OCI-LY1 (cell line): ENCODE measurements at regions not wholly inside any gene's neighbourhood (a gene's known extent, or its start where the extent isn't known, plus 50 kb on each side); places are given as distances from the start of the nearest gene placed in this dataset.

Experiments used
- H2AFZ ChIP-seq: fragments of 200-600 bp; sonication (generic), shearing (Covaris generic); 2 replicates; pipeline ENCODE4 v1.6.0; 2014; ENCODE audit warnings: antibody characterized with exemption, mild to moderate bottlenecking, low read length
- H3F3A ChIP-seq: fragments of 200-600 bp; sonication (generic), shearing (Covaris generic); 2 replicates; pipeline ENCODE4 v1.6.0; 2014; ENCODE audit warnings: mild to moderate bottlenecking, antibody characterized with exemption, low read length, moderate library complexity; ENCODE audit not compliant: insufficient read depth
- H3K27ac ChIP-seq: fragments of 200-600 bp; sonication (generic); 2 replicates; pipeline ENCODE4 v1.5.1; 2014; ENCODE audit warnings: low read length, mixed run types, mild to moderate bottlenecking, low read depth; ENCODE audit not compliant: poor library complexity, severe bottlenecking
- H3K27me3 ChIP-seq: fragments of 200-600 bp; sonication (generic); 2 replicates; pipeline ENCODE4 v1.6.0; 2014; ENCODE audit warnings: antibody characterized with exemption, mild to moderate bottlenecking, low read length, moderate library complexity; ENCODE audit not compliant: insufficient read depth
- H3K36me3 ChIP-seq: fragments of 200-600 bp; sonication (generic); 2 replicates; pipeline ENCODE4 v1.6.1; 2014; ENCODE audit warnings: mild to moderate bottlenecking, antibody characterized with exemption, low read length, moderate library complexity, mixed read lengths; ENCODE audit not compliant: insufficient read depth
- H3K4me1 ChIP-seq: fragments of 200-600 bp; sonication (generic); 2 replicates; pipeline ENCODE4 v1.5.1; 2014; ENCODE audit warnings: mild to moderate bottlenecking, low read length, moderate library complexity; ENCODE audit not compliant: insufficient read depth, severe bottlenecking
- H3K4me2 ChIP-seq: fragments of 200-600 bp; sonication (generic), shearing (Covaris generic); 2 replicates; pipeline ENCODE4 v1.6.1; 2014; ENCODE audit warnings: low read length
- H3K4me3 ChIP-seq: fragments of 200-600 bp; sonication (generic); 2 replicates; pipeline ENCODE4 v1.5.1; 2014; ENCODE audit warnings: low read length, low read depth, mild to moderate bottlenecking, mixed read lengths; ENCODE audit not compliant: poor library complexity, severe bottlenecking
- H3K79me2 ChIP-seq: fragments of 200-600 bp; shearing (Covaris generic); 2 replicates; pipeline ENCODE4 v1.6.1; 2016; ENCODE audit warnings: mixed run types, low read length, mixed read lengths; ENCODE audit not compliant: insufficient read depth
- H3K9ac ChIP-seq: fragments of 200-600 bp; sonication (generic), shearing (Covaris generic); 2 replicates; pipeline ENCODE4 v1.6.1; 2014; ENCODE audit warnings: mild to moderate bottlenecking, low read length, mixed read lengths
- H3K9me2 ChIP-seq: fragments of 200-600 bp; sonication (generic), shearing (Covaris generic); 2 replicates; pipeline ENCODE4 v1.6.1; 2014; ENCODE audit warnings: low read depth, mild to moderate bottlenecking, low read length, mixed read lengths
- H3K9me3 ChIP-seq: fragments of 200-600 bp; shearing (Covaris generic); 2 replicates; pipeline ENCODE4 v1.6.1; 2014; ENCODE audit warnings: low read length, mixed read lengths
- H4K20me1 ChIP-seq: fragments of 200-600 bp; sonication (generic), shearing (Covaris generic); 2 replicates; pipeline ENCODE4 v1.6.0; 2016; ENCODE audit warnings: mild to moderate bottlenecking, low read length; ENCODE audit not compliant: insufficient read depth
- EZH2 ChIP-seq: fragments of 200-600 bp; sonication (generic), shearing (Covaris generic); IDR thresholded peaks from 2 replicates; pipeline ENCODE4 v1.8.0; 2017; ENCODE audit warnings: borderline replicate concordance, mixed run types, mild to moderate bottlenecking, antibody characterized with exemption, low read length, moderate library complexity, mixed read lengths
- TF ChIP-seq, protein P1 (sequence below): fragments of 200-600 bp; sonication (generic), shearing (Covaris generic); IDR thresholded peaks from 2 replicates; pipeline ENCODE4 v1.5.1; 2017; ENCODE audit warnings: mild to moderate bottlenecking, antibody characterized with exemption, low read length, moderate library complexity, mixed read lengths

DNA sequence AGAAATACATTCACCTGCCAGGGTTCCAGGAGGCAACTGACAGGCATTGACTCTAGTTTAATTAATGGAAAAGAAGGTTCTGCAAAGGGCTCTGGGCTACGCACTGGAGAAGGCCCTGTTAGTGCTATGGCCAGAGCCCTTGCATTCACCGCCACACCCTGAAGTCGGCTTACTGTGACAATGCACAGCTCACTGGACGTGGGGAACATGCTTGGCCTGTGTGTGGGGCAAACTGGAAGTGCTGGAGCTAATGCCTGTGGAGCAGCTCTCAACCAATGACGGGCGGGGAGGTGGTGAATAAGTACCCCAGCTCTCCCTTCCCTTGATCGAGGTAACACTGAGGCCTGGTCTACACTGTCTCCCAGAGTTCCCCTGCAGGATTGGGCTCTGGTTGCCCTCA is 209.8 kb downstream of the HAUS1 start:
- H3K9me3 ChIP-seq, result no peaks in the 10 kb centered on the region
- H3K27ac ChIP-seq, result no peak overlapping the region
- no peaks in the 10 kb centered on the region for H3K4me1 ChIP-seq
- no peaks in the 10 kb centered on the region for H3K36me3 ChIP-seq
- TF ChIP-seq EZH2, result no peak
- TF ChIP-seq, protein P1, sequence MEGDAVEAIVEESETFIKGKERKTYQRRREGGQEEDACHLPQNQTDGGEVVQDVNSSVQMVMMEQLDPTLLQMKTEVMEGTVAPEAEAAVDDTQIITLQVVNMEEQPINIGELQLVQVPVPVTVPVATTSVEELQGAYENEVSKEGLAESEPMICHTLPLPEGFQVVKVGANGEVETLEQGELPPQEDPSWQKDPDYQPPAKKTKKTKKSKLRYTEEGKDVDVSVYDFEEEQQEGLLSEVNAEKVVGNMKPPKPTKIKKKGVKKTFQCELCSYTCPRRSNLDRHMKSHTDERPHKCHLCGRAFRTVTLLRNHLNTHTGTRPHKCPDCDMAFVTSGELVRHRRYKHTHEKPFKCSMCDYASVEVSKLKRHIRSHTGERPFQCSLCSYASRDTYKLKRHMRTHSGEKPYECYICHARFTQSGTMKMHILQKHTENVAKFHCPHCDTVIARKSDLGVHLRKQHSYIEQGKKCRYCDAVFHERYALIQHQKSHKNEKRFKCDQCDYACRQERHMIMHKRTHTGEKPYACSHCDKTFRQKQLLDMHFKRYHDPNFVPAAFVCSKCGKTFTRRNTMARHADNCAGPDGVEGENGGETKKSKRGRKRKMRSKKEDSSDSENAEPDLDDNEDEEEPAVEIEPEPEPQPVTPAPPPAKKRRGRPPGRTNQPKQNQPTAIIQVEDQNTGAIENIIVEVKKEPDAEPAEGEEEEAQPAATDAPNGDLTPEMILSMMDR, result no peak
- no peaks in the 10 kb centered on the region for H4K20me1 ChIP-seq
- H3K27me3 ChIP-seq, result no peaks in the 10 kb centered on the region
- H3K79me2 ChIP-seq, result no peaks in the 10 kb centered on the region
- H3K9me2 ChIP-seq, result no peaks in the 10 kb centered on the region
- no peak overlapping the region for H3K9ac ChIP-seq
- H3K4me3 ChIP-seq, result no peak overlapping the region
- no peak overlapping the region for H2AFZ ChIP-seq
- no peak overlapping the region for H3K4me2 ChIP-seq
- no peaks in the 10 kb centered on the region for H3F3A ChIP-seq

DNA sequence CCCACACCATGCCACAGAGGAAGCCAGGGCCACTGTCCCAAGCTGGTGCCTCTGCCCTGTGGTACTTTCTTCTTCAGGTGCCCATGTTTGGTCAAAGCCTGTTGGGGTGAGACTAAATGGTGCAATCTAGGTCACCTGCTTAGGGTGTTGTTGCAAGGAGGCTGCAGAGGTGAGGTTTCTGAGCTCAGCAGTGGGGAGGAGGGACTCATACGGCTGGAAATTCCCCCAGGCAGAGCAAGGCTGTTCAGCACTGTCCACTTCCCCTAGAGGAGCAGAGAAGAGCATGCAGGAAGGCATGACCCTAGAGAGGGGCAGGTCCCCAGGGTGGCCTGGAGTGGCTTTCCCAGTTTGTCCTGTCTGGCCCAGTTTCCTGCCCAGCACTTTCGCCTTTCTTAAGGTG is 211.0 kb downstream of the HAUS1 start:
- no peaks in the 10 kb centered on the region for H3K79me2 ChIP-seq
- no peaks in the 10 kb centered on the region for H3K9me2 ChIP-seq
- H3K27ac ChIP-seq, result no peak overlapping the region
- no peaks in the 10 kb centered on the region for H3K27me3 ChIP-seq
- H3K4me3 ChIP-seq, result no peak overlapping the region
- TF ChIP-seq, protein P1, result no peak
- TF ChIP-seq EZH2, result no peak
- H2AFZ ChIP-seq, result no peak overlapping the region
- no peak overlapping the region for H3K9ac ChIP-seq
- H3K9me3 ChIP-seq, result no peaks in the 10 kb centered on the region
- no peaks in the 10 kb centered on the region for H3K36me3 ChIP-seq
- no peak overlapping the region for H3K4me2 ChIP-seq
- H3K4me1 ChIP-seq, result no peaks in the 10 kb centered on the region
- H4K20me1 ChIP-seq, result no peaks in the 10 kb centered on the region
- no peaks in the 10 kb centered on the region for H3F3A ChIP-seq

DNA sequence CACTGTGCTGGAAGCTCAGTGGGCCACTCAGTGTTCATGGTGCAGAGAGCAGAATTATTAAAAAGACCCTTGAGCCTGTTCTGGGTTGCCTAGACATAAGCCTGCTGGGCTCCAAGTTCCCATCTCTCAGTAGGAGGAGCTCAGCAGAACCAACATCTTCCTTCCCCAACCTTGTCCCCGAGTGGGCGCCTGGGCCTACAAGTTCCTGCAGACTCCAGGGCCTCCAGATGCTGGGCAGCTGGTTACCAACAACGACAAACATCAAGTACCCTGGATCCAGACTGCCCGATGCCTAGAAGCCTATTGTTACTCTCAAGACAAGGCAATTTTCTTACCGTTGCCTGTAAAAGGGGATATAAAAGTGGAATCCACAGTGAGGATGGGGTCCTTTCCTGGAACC is 214.2 kb downstream of the HAUS1 start:
- H3K4me3 ChIP-seq, result no peak overlapping the region
- H3K9me3 ChIP-seq, result no peaks in the 10 kb centered on the region
- TF ChIP-seq, protein P1, result no peak
- no peak for TF ChIP-seq EZH2
- H3K36me3 ChIP-seq, result no peaks in the 10 kb centered on the region
- H3K79me2 ChIP-seq, result no peaks in the 10 kb centered on the region
- H4K20me1 ChIP-seq, result no peaks in the 10 kb centered on the region
- no peak overlapping the region for H3K4me2 ChIP-seq
- H3K27ac ChIP-seq, result no peak overlapping the region
- H3F3A ChIP-seq, result no peaks in the 10 kb centered on the region
- no peaks in the 10 kb centered on the region for H3K4me1 ChIP-seq
- no peaks in the 10 kb centered on the region for H3K9me2 ChIP-seq
- no peak overlapping the region for H3K9ac ChIP-seq
- H3K27me3 ChIP-seq, result no peaks in the 10 kb centered on the region
- H2AFZ ChIP-seq, result no peak overlapping the region
